A673 (cell line): ENCODE measurements at regions not wholly inside any gene's neighbourhood (a gene's known extent, or its start where the extent isn't known, plus 50 kb on each side); places are given as distances from the start of the nearest gene placed in this dataset.

Experiments
- CTCF ChIP-seq: fragments of 300-800, 200-600 bp; sonication (generic); conservative IDR thresholded peaks from 2 replicates; pipeline ENCODE4 v1.5.1; 2017; ENCODE audit warnings: low read depth, mild to moderate bottlenecking, antibody characterized with exemption, low read length, moderate library complexity, mixed read lengths
- EZH2 ChIP-seq: fragments of 200-600 bp; sonication (generic); IDR thresholded peaks from 2 replicates; pipeline ENCODE4 v1.6.1; 2017; ENCODE audit warnings: borderline replicate concordance, low read depth, mild to moderate bottlenecking, mixed read lengths, antibody characterized with exemption, low read length; ENCODE audit not compliant: poor library complexity, severe bottlenecking

GRCh38 chr16:51067352-51067751 lies 83.7 kb downstream of the SALL1 start:
- TF ChIP-seq CTCF = no peak
- no peak for TF ChIP-seq EZH2
